DND-41 (cell line): ENCODE measurements at regions not wholly inside any gene's neighbourhood (a gene's known extent, or its start where the extent isn't known, plus 50 kb on each side); places are given as distances from the start of the nearest gene placed in this dataset.

Experiments
- ATAC-seq: fragments of 200-7000 bp; cut with Tn5 transposase; 3 replicates; pipeline ENCODE4 v1.9.1; 2021; ENCODE audit warnings: low read depth; ENCODE audit not compliant: insufficient read depth
- DNase-seq: peaks from one replicate; pipeline ENCODE4 v3.0.0-alpha.2; 2020
- H2AFZ ChIP-seq: 2 replicates; pipeline ENCODE4 v1.6.0; 2012; ENCODE audit warnings: low read depth, low read length
- H3K27ac ChIP-seq: 2 replicates; pipeline ENCODE4 v1.5.1; 2012; ENCODE audit warnings: low read length, inconsistent platforms
- H3K27me3 ChIP-seq: fragments of 200-600 bp; sonication (generic); 2 replicates; pipeline ENCODE4 v1.6.0; 2012; ENCODE audit warnings: low read length, mild to moderate bottlenecking, inconsistent platforms; ENCODE audit not compliant: insufficient read depth, poor library complexity
- H3K36me3 ChIP-seq: 2 replicates; pipeline ENCODE4 v1.5.1; 2012; ENCODE audit warnings: low read length, inconsistent platforms; ENCODE audit not compliant: insufficient read depth
- H3K4me1 ChIP-seq: 2 replicates; pipeline ENCODE4 v1.5.1; 2012; ENCODE audit warnings: mild to moderate bottlenecking, low read length; ENCODE audit not compliant: insufficient read depth
- H3K4me2 ChIP-seq: 2 replicates; pipeline ENCODE4 v1.6.0; 2012; ENCODE audit warnings: mild to moderate bottlenecking, moderate library complexity, low read length, inconsistent platforms; ENCODE audit not compliant: insufficient read depth
- H3K4me3 ChIP-seq, 2 experiments: fragments of 200-600 bp in 1 of 2; shearing (Covaris generic) in 1 of 2; 2 replicates each; pipeline ENCODE4 v1.5.1; 2012 to 2016; ENCODE audit warnings: inconsistent platforms in 2 of 2, low read length in 2 of 2, mild to moderate bottlenecking in 2 of 2, low read depth in 1 of 2, moderate library complexity in 1 of 2
- H3K79me2 ChIP-seq: 2 replicates; pipeline ENCODE4 v1.6.0; 2012; ENCODE audit warnings: low read length, inconsistent platforms; ENCODE audit not compliant: insufficient read depth
- H3K9ac ChIP-seq: 2 replicates; pipeline ENCODE4 v1.6.0; 2012; ENCODE audit warnings: low read depth, mild to moderate bottlenecking, inconsistent platforms, low read length, moderate library complexity
- H3K9me3 ChIP-seq: 2 replicates; pipeline ENCODE4 v1.5.1; 2012; ENCODE audit warnings: low read length, moderate library complexity, mild to moderate bottlenecking, inconsistent platforms; ENCODE audit not compliant: insufficient read depth, severe bottlenecking
- H4K20me1 ChIP-seq: 2 replicates; pipeline ENCODE4 v1.6.0; 2012; ENCODE audit warnings: low read length; ENCODE audit not compliant: insufficient read depth
- EZH2 ChIP-seq: IDR thresholded peaks from 3 replicates; pipeline ENCODE4 v1.6.1; 2012; ENCODE audit warnings: borderline replicate concordance, low read depth, mild to moderate bottlenecking, moderate library complexity, low read length, inconsistent platforms; ENCODE audit not compliant: severe bottlenecking
- TF ChIP-seq, protein P1 (sequence below): IDR thresholded peaks from 2 replicates; pipeline ENCODE4 v1.5.1; 2012; ENCODE audit warnings: borderline replicate concordance, low read length, moderate library complexity, mild to moderate bottlenecking; ENCODE audit not compliant: poor library complexity, severe bottlenecking; ENCODE audit errors: extremely low read depth

DNA sequence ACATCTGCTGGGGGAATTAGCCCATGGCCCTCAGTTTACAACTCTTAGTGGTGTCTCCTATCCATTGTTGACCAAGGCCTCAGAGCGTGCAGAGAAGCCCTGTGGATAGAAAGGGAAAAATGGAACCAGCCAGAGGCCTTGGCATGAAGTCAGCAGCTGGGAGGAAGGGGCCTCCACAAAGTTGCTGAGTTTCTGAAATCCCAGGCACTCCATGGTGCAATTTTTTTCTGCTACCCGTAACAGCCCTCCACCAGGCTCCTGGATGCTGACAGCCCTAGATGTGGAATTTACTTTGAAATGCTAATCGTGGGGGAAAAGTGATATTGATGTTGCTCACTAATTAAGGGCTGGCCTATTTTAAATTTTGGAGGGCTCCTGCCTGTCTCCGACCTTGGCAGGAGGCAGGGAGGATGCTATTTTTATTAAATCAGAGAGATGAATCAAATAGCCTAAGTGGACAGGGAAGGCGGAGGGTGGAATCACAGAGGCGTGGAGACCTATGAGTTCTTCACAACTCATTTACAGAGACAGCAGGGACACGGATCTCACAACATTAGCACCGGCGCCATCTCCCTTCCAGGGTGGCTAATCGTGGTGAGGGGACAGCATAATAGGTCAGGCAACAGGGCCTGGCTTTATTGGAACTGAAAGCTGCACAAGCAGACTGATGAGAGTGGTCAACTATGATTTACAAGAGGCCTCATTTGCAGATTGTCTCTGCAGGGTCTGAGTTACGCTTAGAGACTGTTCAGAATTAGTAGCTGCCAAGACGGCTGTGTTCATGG lies 99.8 kb upstream of the WSCD2 start:
- H2AFZ ChIP-seq: no peak overlapping the region
- H3K4me2 ChIP-seq: no peak overlapping the region
- H3K36me3 ChIP-seq: no peaks in the 10 kb centered on the region
- ATAC-seq: no peak
- no peaks in the 10 kb centered on the region for H3K9me3 ChIP-seq
- H3K4me1 ChIP-seq: no peaks in the 10 kb centered on the region
- H3K79me2 ChIP-seq: no peaks in the 10 kb centered on the region
- H3K4me3 ChIP-seq: no peak overlapping the region
- TF ChIP-seq EZH2: no peak
- TF ChIP-seq, protein P1, sequence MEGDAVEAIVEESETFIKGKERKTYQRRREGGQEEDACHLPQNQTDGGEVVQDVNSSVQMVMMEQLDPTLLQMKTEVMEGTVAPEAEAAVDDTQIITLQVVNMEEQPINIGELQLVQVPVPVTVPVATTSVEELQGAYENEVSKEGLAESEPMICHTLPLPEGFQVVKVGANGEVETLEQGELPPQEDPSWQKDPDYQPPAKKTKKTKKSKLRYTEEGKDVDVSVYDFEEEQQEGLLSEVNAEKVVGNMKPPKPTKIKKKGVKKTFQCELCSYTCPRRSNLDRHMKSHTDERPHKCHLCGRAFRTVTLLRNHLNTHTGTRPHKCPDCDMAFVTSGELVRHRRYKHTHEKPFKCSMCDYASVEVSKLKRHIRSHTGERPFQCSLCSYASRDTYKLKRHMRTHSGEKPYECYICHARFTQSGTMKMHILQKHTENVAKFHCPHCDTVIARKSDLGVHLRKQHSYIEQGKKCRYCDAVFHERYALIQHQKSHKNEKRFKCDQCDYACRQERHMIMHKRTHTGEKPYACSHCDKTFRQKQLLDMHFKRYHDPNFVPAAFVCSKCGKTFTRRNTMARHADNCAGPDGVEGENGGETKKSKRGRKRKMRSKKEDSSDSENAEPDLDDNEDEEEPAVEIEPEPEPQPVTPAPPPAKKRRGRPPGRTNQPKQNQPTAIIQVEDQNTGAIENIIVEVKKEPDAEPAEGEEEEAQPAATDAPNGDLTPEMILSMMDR: no peak
- no peaks in the 10 kb centered on the region for H3K27me3 ChIP-seq
- no peak overlapping the region for H3K27ac ChIP-seq
- H3K9ac ChIP-seq: no peak overlapping the region
- DNase-seq: no peak
- no peaks in the 10 kb centered on the region for H4K20me1 ChIP-seq

DNA sequence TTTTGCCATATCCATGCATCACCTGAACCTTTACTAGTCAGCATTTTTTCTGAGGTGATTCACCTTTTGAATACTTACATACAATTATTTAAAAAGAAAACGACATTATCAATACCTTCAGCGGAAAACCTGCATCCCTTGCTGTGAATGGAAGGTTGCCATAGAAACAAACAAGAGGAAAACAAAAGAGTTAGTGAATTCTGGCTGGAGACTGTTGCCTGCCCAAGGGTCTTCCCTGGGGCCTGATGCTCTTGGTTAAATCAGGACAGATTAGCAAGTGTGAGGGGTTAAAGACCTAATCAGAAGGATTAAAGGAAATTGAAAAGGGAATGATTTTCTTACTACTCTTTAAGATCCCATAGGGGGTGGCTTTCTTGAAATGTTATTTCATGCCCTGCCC lies 96.0 kb upstream of the WSCD2 start:
- Histone ChIP-seq H2AFZ (no peak overlapping the region), H3K4me2 (no peak overlapping the region), H3K27me3 (no peaks in the 10 kb centered on the region), H3K4me3 (no peak overlapping the region), H3K36me3 (no peaks in the 10 kb centered on the region), H3K9ac (no peak overlapping the region), H3K9me3 (no peaks in the 10 kb centered on the region), H3K27ac (no peak overlapping the region), H3K79me2 (no peaks in the 10 kb centered on the region), H3K4me1 (no peaks in the 10 kb centered on the region), H4K20me1 (no peaks in the 10 kb centered on the region)
- TF ChIP-seq, protein P1: no peak
- ATAC-seq (no peak), DNase-seq (no peak)

DNA sequence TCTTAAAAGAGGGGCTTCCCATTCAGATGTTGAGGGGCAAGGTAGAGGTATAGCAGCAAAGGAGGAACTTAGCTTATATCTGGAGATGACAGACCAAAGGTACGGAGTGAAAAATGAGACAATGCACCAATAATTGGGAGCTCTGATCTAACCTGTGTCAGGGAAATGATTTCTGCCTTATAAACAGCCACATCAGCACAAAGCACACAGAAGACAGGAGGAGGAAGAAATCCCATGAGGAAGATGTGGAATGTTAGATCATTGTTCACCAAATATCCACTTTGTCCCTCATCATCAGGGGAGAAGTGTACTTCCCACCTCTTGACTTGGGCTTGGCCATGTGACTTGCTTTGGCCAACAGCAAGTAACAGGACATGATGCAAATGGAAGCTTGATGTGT lies 93.7 kb upstream of the WSCD2 start:
- TF ChIP-seq, protein P1: no peak
- no peak for TF ChIP-seq EZH2

More for the DNA sequence above, 93.7 kb upstream of the WSCD2 start:
- Histone ChIP-seq H3K79me2 (no peaks in the 10 kb centered on the region), H3K27ac (no peak overlapping the region), H3K27me3 (peaks cover 4% of the 10 kb centered on the region), H3K9me3 (no peaks in the 10 kb centered on the region), H3K4me3 (no peak overlapping the region), H3K36me3 (no peaks in the 10 kb centered on the region), H2AFZ (no peak overlapping the region), H3K4me1 (no peaks in the 10 kb centered on the region), H3K4me2 (no peak overlapping the region), H3K9ac (no peak overlapping the region), H4K20me1 (no peaks in the 10 kb centered on the region)
- DNase-seq: no peak
- no peak for ATAC-seq
